ENCODE measurements at regions not wholly inside any gene's neighbourhood (a gene's known extent, or its start where the extent isn't known, plus 50 kb on each side); places are given as distances from the start of the nearest gene placed in this dataset.

- no peaks in the 10 kb centered on the region for H3K36me3 ChIP-seq
- H3K4me3 ChIP-seq, result no peak overlapping the region
- no peaks in the 10 kb centered on the region for H3K27me3 ChIP-seq
- DNase-seq (ENCODE audit: low spot score), result no peak
- no peak overlapping the region for H3K27ac ChIP-seq
- TF ChIP-seq CTCF (IDR thresholded peaks at IDR 0.05), result no peak
- no peaks in the 10 kb centered on the region for H3K4me1 ChIP-seq
- peaks cover 0 to 6% of the 10 kb centered on the region in 2 donors for H3K9me3 ChIP-seq
Observed at GRCh38 chr1:106831511-106831910, 225.0 kb upstream of the PRMT6 start.

- TF ChIP-seq CTCF (IDR thresholded peaks at IDR 0.05), result no peak
- no peaks in the 10 kb centered on the region for H3K27me3 ChIP-seq
- H3K4me3 ChIP-seq, result no peak overlapping the region
- no peaks in the 10 kb centered on the region for H3K4me1 ChIP-seq
- H3K36me3 ChIP-seq, result no peaks in the 10 kb centered on the region
- H3K9me3 ChIP-seq, result no peaks in the 10 kb centered on the region
- H3K27ac ChIP-seq, result no peak overlapping the region
- DNase-seq (ENCODE audit: low spot score), result no peak
Observed at GRCh38 chr1:106836708-106837107, 219.8 kb upstream of the PRMT6 start.

- DNase-seq (ENCODE audit: low spot score), result no peak
- no peak overlapping the region for H3K4me3 ChIP-seq
- H3K4me1 ChIP-seq, result no peaks in the 10 kb centered on the region
- TF ChIP-seq CTCF (IDR thresholded peaks at IDR 0.05), result no peak
- no peaks in the 10 kb centered on the region for H3K9me3 ChIP-seq
- no peaks in the 10 kb centered on the region for H3K27me3 ChIP-seq
- no peaks in the 10 kb centered on the region for H3K36me3 ChIP-seq
- H3K27ac ChIP-seq, result no peak overlapping the region
Observed at GRCh38 chr1:106843518-106843917, 213.0 kb upstream of the PRMT6 start.

- Histone ChIP-seq H3K36me3 (no peaks in the 10 kb centered on the region), H3K27me3 (no peaks in the 10 kb centered on the region)
Observed at GRCh38 chr1:106846656-106847055, 209.8 kb upstream of the PRMT6 start.

GRCh38 chr1:106861110-106861509 lies 195.4 kb upstream of the PRMT6 start:
- Histone ChIP-seq H3K36me3 (no peaks in the 10 kb centered on the region), H3K9me3 (no peaks in the 10 kb centered on the region), H3K4me1 (no peaks in the 10 kb centered on the region), H3K27ac (no peak overlapping the region), H3K4me3 (no peak overlapping the region), H3K27me3 (no peaks in the 10 kb centered on the region)
- no peak for DNase-seq (ENCODE audit: low spot score)
- TF ChIP-seq CTCF (IDR thresholded peaks at IDR 0.05), result no peak

More at GRCh38 chr1:106846656-106847055, 209.8 kb upstream of the PRMT6 start:
- H3K4me1 ChIP-seq, result no peaks in the 10 kb centered on the region
- no peak overlapping the region for H3K27ac ChIP-seq
- DNase-seq (ENCODE audit: low spot score), result no peak
- no peak for TF ChIP-seq CTCF (IDR thresholded peaks at IDR 0.05)
- H3K4me3 ChIP-seq, result no peak overlapping the region
- no peaks in the 10 kb centered on the region for H3K9me3 ChIP-seq

GRCh38 chr1:106868828-106869227 lies 187.6 kb upstream of the PRMT6 start:
- Histone ChIP-seq H3K4me3 (no peak overlapping the region), H3K9me3 (no peaks in the 10 kb centered on the region), H3K36me3 (no peaks in the 10 kb centered on the region), H3K4me1 (no peaks in the 10 kb centered on the region), H3K27me3 (no peaks in the 10 kb centered on the region), H3K27ac (no peak overlapping the region)
- no peak for DNase-seq (ENCODE audit: low spot score)
- TF ChIP-seq CTCF (IDR thresholded peaks at IDR 0.05), result no peak

All from right atrium auricular region (tissue), 2 donors.